PFSK-1 (cell line): ENCODE measurements at regions not wholly inside any gene's neighbourhood (a gene's known extent, or its start where the extent isn't known, plus 50 kb on each side); places are given as distances from the start of the nearest gene placed in this dataset.

Source experiments
- POLR2AphosphoS5 ChIP-seq: IDR thresholded peaks from 2 replicates; pipeline ENCODE4 v1.6.1; 2012; ENCODE audit warnings: low read depth, mild to moderate bottlenecking, control low read depth, low read length, moderate library complexity
- TF ChIP-seq, protein P1 (sequence below), 2 experiments: IDR thresholded peaks; 2 replicates each; pipeline versions ENCODE4 v1.6.1 to v1.8.0; 2011 to 2012; ENCODE audit warnings: low read depth in 2 of 2, low read length in 2 of 2, control low read depth in 1 of 2, inconsistent platforms in 1 of 2, mild to moderate bottlenecking in 1 of 2, moderate library complexity in 1 of 2; ENCODE audit not compliant: insufficient read depth in 1 of 2

DNA sequence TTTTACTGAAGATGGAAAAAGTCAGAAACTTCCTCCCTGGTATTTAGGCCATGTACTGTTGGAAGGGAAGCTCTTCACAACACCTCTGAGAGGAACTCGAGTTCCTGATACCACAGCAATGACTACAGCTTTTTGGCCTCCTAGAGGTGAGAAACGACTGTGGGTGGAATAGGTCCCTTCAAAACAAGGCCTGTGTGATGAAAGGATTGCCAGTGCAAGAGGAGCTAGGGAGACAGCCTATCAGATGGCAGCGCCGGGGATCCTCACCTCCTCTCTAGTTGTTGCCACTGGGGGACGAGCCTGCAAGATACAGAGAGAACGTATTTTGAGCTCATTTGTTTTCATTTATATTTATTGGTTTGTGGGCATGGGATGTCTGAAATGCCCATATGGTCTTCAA is 187.8 kb upstream of the KCND3 start:
- no peak for TF ChIP-seq POLR2AphosphoS5
- TF ChIP-seq, protein P1, sequence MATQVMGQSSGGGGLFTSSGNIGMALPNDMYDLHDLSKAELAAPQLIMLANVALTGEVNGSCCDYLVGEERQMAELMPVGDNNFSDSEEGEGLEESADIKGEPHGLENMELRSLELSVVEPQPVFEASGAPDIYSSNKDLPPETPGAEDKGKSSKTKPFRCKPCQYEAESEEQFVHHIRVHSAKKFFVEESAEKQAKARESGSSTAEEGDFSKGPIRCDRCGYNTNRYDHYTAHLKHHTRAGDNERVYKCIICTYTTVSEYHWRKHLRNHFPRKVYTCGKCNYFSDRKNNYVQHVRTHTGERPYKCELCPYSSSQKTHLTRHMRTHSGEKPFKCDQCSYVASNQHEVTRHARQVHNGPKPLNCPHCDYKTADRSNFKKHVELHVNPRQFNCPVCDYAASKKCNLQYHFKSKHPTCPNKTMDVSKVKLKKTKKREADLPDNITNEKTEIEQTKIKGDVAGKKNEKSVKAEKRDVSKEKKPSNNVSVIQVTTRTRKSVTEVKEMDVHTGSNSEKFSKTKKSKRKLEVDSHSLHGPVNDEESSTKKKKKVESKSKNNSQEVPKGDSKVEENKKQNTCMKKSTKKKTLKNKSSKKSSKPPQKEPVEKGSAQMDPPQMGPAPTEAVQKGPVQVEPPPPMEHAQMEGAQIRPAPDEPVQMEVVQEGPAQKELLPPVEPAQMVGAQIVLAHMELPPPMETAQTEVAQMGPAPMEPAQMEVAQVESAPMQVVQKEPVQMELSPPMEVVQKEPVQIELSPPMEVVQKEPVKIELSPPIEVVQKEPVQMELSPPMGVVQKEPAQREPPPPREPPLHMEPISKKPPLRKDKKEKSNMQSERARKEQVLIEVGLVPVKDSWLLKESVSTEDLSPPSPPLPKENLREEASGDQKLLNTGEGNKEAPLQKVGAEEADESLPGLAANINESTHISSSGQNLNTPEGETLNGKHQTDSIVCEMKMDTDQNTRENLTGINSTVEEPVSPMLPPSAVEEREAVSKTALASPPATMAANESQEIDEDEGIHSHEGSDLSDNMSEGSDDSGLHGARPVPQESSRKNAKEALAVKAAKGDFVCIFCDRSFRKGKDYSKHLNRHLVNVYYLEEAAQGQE (IDR thresholded peaks at IDR 0.05; ENCODE audit: insufficient read depth in 1 of 2, low read depth in 2 of 2, low read length in 2 of 2) = no peak
